ENCODE measurements at regions not wholly inside any gene's neighbourhood (a gene's known extent, or its start where the extent isn't known, plus 50 kb on each side); places are given as distances from the start of the nearest gene placed in this dataset.

DNA sequence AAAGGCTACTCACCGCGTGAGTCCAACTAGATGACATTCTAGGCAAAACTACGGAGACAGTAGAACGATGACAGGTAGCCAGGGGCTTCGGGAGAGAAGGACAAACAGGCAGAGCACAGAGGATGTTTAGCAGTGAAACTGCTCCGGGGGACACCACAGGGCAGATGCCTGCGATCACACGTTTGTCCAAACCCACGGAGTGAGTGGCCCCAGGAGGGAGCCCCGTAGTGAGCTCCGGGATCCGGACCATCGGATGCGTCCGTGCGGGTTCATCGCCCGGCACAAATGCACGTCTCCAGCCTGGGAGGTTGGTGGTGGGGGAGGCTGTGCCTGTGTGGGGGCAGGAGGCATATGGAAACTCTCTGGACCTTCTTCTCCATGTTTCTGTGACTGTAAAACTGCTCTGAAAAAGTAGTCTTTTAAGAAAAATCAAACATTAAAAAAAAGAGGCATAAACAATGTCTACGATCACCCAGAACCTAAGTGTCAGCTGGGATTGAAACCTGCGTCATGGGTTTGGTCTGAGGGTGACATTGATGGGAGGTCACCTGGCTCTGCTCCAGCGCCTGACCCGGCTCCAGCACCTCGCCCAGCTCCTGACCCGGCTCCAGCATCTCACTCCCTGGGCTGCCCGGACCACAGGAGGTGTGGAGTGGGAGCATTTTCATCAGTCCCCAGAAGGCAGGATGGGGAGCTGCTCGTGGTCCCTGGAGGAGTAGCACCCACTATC lies 83.0 kb upstream of the CTDP1 start:
- TF ChIP-seq, protein P1, sequence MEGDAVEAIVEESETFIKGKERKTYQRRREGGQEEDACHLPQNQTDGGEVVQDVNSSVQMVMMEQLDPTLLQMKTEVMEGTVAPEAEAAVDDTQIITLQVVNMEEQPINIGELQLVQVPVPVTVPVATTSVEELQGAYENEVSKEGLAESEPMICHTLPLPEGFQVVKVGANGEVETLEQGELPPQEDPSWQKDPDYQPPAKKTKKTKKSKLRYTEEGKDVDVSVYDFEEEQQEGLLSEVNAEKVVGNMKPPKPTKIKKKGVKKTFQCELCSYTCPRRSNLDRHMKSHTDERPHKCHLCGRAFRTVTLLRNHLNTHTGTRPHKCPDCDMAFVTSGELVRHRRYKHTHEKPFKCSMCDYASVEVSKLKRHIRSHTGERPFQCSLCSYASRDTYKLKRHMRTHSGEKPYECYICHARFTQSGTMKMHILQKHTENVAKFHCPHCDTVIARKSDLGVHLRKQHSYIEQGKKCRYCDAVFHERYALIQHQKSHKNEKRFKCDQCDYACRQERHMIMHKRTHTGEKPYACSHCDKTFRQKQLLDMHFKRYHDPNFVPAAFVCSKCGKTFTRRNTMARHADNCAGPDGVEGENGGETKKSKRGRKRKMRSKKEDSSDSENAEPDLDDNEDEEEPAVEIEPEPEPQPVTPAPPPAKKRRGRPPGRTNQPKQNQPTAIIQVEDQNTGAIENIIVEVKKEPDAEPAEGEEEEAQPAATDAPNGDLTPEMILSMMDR (conservative IDR thresholded peaks at IDR 0.05; ENCODE audit: low read depth, low read length), result no peak
- TF ChIP-seq EZH2 (IDR thresholded peaks at IDR 0.05; ENCODE audit: borderline replicate concordance, low read depth, low read length, poor library complexity, severe bottlenecking), result no peak
